Choroid plexus epithelial cell (primary cell): ENCODE measurements at regions not wholly inside any gene's neighbourhood (a gene's known extent, or its start where the extent isn't known, plus 50 kb on each side); places are given as distances from the start of the nearest gene placed in this dataset.

ENCODE experiments used
- DNase-seq: peaks from one replicate; pipeline ENCODE4 v3.0.0-alpha.2; 2010; ENCODE audit warnings: low read depth
- H3K4me3 ChIP-seq: 2 replicates; pipeline ENCODE4 v1.5.1; 2011; ENCODE audit warnings: low read depth, mild to moderate bottlenecking, control low read depth, low read length, moderate library complexity
- CTCF ChIP-seq: conservative IDR thresholded peaks from 2 replicates; pipeline ENCODE4 v1.5.1; 2011; ENCODE audit warnings: low read depth, mild to moderate bottlenecking, control low read depth, inconsistent platforms, low read length, moderate library complexity

GRCh38 chr13:88115976-88116375, 444.8 kb downstream of the SLITRK5 start:
- TF ChIP-seq CTCF, result no peak

GRCh38 chr13:88118952-88119351, 447.8 kb downstream of the SLITRK5 start:
- no peak for DNase-seq
- no peak overlapping the region for H3K4me3 ChIP-seq
- no peak for TF ChIP-seq CTCF

More at GRCh38 chr13:88115976-88116375, 444.8 kb downstream of the SLITRK5 start:
- DNase-seq, result no peak
- no peak overlapping the region for H3K4me3 ChIP-seq

GRCh38 chr13:88124142-88124541, 453.0 kb downstream of the SLITRK5 start:
- no peak overlapping the region for H3K4me3 ChIP-seq
- no peak for TF ChIP-seq CTCF
- no peak for DNase-seq

- no peak for DNase-seq
- no peak for TF ChIP-seq CTCF
- H3K4me3 ChIP-seq, result no peak overlapping the region
These were observed 453.9 kb downstream of the SLITRK5 start for GRCh38 chr13:88125055-88125454.

- no peak overlapping the region for H3K4me3 ChIP-seq
- DNase-seq, result no peak
- TF ChIP-seq CTCF, result no peak
These were observed 465.1 kb downstream of the SLITRK5 start for GRCh38 chr13:88136098-88136790.

GRCh38 chr13:88142653-88143052, 471.5 kb downstream of the SLITRK5 start:
- no peak for TF ChIP-seq CTCF
- H3K4me3 ChIP-seq, result no peak overlapping the region
- no peak for DNase-seq

- DNase-seq, result no peak
- no peak for TF ChIP-seq CTCF
- H3K4me3 ChIP-seq, result no peak overlapping the region
These were observed 473.4 kb downstream of the SLITRK5 start for GRCh38 chr13:88144580-88144979.
